CD4-positive, alpha-beta T cell treated with Interleukin-21 for 1 hour (primary cell): ENCODE measurements at regions not wholly inside any gene's neighbourhood (a gene's known extent, or its start where the extent isn't known, plus 50 kb on each side); places are given as distances from the start of the nearest gene placed in this dataset.

Experiments used
- DNase-seq: peaks from one replicate; pipeline ENCODE4 v3.0.0-alpha.2; 2020

DNA sequence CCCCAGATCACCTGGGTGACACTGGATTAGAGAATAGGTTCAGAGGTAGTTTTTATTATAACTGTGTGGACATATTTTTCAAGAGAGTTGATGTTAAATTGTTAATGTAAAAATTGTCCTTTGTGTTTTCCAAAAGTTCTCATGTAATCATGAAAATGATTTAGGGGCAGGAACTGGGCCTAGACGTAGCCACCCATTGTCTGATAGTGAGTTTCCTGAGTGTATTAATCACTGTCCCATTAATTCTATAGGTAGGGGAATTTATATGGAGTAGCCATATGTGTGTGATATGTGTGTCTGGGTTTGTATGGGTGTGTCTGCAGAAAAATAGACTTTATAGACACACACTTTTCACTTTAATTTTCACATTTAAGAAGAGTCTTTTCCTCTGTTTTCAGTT lies 144.6 kb upstream of the RAI14 start:
- no peak for DNase-seq

DNA sequence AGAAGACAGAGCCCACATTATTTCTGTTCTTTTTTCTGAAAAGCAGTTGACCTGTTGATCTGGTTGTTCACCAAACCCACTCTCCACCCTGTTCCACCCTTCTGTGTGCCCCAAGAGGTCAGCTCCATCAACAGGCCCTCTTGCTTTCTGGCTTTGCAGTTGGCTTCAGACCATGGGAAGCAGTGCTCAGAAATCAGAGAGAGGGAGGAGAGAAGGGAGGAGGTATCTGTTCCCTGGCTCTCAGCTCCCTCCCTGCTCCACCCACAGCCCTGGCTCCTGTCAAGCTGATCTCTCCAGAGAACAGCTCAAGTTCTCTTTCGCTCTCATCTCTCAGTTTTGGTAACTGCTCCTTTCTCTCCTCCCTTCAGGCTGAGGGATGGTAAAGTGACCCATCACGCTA lies 144.2 kb upstream of the RAI14 start:
- no peak for DNase-seq

DNA sequence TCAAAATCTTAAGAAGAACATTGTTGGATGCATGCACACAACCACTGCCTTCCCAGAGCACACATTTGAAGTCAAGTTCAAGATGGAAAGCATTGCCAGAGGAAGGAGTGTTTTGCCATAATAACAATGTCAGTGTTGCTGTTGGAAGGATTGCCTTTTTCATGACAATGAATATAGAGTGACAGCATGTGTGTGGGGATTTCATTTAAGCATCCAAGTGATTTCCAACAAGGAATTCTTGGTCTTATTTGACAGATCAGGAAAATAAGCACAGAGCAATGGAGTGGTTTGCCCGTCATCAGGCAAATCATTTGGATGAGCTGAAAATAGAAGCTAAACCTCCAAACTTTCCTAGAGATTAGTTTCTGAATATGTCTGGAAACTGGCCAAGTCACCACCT lies 140.0 kb upstream of the RAI14 start:
- DNase-seq: no peak

DNA sequence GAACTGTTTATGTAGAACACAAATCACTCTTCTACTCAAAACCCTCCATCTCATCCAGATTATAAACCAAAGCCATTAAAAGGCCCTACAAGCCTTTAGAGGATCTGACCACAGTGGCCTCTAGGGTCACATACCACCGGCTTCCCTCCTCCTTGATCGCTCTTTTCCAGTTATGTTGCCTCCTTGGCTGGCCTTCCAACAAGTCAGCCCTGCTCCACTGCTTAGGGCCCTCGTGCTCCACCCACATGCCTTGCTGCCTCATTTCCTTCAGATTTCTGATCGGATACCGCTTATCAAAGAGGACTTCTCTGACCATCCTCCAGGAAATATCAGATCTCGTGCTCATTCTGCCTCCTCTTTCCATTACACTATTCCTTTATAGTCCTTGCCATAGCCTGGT lies 139.4 kb upstream of the RAI14 start:
- DNase-seq: no peak

DNA sequence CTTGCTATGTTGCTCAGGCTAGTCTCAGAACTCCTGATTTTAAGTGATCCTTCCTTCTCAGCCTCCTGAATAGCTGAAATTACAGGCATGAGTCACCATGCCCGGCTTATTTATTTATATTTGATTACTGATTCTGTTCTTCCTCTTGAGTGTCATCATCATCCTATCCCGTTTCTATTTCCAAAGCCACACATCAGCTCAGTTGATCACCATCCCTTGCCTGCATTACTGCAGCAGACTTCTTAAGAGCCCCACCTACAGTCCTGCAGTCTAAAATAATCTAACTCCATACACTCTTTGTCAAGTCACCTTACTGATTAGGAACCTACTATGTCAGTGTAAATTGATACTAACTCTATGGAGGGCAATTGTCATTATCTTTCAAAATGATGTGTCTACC lies 138.9 kb upstream of the RAI14 start:
- no peak for DNase-seq

DNA sequence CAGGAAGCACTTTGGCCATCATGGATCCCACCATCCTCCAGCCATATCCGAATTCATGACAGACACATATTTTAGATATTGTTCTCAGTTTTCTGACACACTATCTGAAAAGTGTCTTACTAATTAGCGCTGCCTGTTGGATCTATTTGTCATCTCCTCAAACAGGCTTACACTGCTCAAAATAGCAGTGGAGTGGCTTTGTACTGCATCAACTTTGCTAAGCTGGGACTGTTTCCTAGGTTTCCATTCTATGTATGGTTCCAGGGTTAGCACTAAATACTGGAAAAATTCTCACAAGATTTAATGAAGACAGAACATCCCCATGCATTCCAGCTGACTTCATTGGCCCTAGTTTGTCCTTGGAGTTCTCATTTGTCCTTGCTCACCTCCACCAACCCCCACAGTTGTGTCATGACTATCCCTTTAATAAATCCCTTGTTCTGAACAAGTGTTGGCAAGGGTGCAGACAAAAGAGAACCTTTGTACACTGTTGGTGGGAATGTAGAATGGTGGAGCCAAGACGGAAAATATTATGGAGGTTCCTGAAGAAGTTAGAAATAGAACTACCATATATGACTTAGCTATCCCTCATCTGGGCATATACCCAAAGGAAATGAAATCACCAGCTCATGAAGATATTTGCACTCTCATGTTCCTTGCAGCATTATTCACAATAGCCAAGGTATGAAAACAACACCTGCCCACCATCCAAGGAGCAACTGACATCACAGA lies 136.5 kb upstream of the RAI14 start:
- no peak for DNase-seq

DNA sequence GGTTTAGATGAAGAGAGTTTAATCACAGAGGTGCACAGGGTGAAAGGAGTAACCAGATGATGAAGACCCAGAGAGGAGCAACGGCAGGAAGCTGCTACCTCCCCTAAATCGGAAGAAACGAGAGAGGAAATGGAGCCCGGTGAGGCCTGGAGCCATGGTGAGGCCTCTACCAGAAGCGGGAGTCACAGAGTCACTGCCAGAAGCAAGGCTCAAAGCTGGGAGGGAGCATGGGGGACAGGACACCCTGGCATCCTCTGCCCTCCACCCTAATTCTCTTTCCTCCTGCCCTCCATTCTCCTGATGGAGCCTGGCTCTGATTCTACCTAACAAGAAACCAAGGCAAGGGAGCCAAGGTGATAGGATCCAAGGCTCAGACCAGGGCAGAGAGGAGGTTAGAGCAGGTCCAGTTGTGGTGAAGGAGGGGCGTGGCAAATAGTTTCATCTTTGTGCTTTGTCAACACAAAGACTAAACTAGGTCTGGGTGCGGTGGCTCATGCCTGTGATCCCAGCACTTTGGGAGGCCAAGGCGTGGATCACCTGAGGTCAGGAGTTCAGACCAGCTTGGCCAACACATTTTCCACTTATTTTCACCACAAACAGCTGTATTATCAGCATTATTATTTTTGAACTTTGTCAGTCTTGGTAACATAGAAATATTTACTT lies 134.4 kb upstream of the RAI14 start:
- DNase-seq: no peak

DNA sequence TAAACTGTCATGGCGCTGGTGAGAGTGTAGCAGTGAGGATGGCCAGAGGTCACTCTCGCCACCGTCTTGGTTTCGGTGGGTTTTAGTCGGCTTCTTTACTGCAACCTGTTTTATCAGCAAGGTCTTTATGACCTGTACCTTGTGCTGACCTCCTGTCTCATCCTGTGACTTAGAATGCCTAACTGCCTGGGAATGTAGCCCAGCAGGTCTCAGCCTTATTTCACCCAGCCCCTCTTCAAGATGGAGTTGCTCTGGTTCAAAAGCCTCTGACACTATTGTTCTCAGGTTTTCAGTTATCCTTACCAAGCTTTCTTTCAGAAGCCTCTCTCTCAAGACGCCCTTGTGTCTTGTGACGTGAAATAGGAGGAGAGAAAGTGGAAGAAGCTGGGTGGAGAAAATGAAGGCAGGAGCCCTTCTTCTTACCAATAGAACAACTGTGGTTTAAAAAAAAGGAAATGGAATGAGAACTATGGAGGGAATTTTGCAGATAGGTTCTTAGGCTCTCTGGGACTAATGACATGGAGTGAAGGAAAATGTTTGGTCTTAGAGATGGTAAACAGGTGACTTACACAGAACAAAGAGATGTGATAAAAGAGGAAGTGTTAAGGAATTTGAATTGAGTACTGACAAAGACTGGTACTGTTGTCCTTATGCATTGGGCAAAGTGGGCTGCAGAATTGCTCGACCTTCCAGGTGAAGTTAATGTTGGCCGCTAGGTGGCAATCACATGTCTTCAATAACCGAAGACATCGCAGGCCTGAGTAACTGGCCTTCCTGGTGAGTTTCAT lies 133.3 kb upstream of the RAI14 start:
- DNase-seq: peak; percentile 56

DNA sequence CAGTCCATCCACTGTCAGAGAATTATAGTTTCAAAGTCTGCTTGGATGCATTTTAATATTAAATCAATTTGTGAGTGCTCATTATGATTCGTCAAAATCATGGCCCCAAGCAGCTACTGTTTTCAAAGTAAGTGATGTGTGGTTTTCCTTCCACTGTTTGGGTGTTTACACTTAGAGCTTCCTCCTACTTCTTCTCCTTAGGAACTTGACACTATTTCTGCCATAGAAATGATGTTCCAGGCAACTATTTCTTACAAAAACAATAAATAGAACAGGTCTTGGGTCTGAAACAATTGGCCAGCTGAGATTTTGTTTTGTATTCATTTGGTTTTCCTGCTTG lies 132.8 kb upstream of the RAI14 start:
- DNase-seq: no peak

DNA sequence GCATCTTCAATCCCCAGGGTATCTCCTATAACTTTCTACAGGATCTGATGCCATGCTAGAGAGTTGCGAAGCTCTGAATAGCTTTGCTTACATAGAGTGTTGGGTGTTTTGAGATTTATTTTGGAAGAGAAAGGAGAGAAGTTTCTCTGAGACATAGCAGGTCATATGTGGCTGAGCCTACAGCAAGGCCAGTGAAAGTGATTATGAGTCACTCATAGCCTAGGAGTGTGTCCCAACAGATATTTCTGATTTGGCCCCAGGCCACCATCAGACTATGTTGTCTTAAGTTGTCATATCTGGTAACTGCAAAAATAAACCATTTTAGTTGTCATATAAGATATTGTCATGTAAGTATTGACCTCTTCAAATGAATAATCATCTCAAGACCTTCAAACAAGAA lies 132.0 kb upstream of the RAI14 start:
- DNase-seq: no peak

DNA sequence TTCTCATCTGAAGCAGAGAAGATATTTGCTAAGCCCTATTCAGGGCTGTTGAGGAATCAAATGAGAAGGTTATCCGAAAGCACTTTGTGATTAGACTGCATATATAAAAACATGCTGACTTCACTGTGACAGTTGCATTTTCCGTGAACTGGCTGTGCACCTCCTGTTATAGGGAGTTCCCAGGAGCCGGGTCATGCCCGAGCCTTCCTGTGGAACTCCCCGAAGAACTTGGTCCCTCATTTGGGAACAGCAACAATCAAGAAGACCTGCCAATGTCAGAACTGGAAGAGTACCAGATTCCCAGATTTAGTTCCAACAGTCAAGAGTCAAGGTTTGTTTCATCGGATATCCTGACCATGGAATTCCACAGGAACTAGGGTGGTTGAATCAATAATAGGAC lies 130.4 kb upstream of the RAI14 start:
- DNase-seq: no peak

DNA sequence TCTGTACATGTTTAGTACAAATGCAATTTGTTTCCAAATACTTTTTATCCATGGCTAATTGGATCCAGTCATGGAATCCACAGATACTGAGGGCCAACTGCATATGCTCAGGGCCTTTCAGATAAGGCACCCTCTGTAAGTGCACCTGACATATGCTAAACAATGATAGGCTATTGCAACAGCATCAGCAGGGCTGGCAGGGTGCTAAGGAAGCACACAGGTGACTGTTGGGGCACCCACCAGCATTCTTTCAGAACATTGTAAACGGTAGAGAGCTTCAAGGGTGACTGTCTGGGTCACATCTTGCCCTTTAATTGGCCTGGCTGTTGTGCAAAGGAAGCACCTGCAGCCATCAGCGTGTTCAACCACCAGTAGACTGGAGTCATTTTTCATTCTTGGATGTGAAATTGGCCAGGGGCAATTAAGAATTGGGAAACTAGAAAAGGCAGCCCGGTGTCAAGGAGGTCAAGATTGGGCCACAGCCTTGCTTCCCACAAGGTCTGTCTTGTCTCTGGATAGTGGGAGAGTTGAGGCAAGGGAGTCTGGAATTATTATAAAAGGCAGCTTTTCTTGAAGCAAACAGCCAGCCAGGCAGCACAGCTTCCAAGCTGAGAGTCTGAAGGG lies 129.3 kb upstream of the RAI14 start:
- DNase-seq: no peak

DNA sequence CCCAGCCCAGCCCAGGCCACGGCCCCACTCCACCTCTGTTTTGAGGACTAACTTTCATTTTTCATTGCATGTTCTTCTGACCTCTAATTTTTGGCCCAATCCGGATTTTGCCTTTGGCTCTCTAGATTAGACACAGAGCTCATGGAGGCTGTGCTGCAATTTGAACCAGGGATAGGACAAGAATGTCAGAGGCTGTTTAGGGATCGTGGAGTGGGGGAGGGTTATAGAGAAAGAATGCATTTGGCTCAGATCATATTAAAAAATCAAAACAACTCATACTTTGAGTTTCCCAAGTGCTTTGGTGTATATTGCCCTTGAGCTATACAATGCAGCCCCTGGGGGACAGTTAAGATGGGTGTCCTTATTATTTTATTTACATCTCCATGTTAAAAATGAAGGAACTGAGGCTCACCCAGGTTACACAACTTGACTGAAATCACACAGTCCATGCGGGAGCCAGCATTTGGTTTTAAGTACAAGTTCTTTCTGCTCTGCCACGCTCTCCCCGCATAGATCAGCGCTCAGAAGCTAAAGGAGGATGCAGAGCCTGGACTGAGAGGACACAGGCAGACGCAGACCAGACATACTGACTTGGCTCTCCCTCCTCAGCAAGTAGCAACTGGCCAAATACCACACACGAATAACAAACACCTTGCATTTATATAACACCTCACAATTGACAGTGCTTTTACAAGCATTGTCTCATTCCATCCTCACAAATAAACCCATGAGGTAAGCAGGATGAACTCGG lies 126.4 kb upstream of the RAI14 start:
- no peak for DNase-seq

DNA sequence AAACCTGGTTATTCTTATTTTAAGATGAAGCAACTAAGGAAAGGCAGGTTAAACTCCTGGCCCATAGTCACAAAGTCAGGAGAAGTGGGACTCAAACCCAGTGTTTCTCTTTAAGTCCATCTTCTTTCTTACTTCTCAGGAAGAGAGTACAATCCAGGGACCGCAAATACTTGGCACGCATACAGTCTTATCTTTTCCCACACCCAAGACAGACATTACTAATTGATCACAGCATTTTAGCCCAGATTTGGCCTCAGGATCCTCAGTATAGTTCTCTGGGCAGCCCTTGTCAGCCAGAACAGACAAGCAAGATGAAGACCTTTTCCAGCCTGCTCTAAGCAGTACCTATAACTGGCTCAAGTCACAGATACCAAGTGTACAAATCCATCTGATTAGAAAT lies 125.5 kb upstream of the RAI14 start:
- DNase-seq: no peak

DNA sequence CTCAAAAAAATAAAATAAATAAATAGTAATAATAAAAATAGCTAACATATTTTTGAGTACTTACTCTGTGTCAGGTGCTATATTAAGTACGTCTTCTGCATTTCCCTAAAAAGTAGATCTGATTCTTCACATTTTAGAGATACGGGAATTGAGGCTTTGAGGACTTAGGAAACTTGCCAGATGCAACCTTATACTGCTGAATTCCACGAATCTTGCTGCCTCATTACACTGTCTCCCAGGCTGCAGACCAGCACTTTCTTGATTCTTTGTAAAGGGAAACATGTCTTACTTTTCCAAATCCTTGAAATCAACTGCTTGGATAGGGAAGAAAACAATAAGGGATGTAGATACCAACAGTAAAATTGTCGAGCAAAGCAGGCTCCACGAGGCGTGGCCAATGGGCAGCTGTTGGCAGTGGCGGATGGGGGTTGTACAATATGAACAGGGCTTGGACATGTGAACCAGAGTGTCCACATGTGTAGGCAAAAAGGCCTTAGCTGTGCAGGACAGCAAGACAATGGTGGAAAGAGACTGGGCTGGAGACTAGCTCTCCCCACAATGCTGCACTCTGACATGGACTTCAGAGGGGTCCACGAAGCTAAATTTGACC lies 124.3 kb upstream of the RAI14 start:
- no peak for DNase-seq

DNA sequence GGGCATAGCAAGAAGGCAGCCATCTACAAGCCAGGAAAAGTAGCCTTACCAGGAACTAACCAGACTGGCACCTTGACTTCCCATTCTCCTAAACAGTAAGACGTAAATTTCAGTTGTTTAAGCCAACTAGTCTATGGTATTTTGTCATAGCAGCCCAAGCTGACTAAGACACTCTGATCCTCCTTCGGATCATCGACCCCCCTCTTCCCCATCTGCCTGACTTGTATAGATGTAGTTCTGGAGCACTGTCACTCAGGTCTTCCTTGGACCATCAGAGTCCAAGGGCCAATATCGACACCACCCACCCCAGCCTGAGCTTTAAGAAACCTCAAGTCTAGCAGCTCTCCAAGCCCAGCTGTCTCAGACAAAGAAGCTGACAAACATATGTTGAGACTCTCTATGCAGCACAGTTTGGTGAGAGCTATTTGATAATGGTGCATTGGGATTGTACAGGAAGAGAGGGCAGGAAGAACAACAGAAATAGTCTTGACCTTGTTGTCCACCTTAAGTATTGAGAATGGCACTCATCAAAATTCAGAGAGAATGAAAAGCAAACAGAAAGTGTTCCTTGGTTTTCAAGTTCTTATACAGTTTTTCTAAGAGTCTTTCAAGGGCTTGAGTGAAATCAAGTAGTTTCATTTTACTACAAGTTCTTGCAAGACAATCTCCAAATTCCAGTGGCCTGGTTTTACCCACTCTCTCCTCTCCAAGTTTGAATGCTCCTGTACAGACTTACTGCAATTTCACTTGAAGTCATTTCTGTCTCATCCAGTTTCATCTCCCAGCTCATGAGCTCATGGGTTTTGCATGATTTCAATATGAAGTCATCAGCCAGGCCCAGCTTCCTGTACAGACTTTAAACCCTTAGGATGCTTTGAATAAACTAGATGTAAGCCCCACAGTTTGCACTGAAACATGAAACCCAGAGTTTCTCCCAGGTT lies 122.3 kb upstream of the RAI14 start:
- no peak for DNase-seq

DNA sequence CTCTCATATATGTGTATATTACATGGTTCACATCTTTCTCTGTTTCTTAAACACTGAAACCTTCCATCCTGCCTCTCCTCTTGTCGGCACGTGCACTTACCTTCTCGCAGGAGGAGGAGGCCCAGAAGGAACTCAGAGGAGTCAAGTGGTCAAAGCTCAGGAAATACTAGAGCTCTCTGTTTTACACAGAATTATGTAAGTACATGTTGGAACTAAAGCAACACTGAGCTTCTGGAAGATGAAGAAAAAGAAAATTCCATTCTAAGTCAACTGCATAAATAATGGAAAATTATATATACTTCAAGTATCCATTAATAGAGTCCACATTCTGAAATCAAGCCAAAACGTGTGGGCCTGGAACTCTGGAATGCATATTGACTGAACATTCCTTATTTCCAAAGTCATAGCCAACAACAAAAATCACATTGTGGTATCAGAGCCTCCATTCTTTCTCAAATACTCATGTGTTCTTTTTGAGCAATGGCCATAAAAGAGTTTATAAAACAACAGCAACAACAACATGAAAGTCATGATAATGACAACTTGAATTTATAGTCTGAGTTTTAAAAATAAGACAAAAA lies 121.5 kb upstream of the RAI14 start:
- DNase-seq: no peak

DNA sequence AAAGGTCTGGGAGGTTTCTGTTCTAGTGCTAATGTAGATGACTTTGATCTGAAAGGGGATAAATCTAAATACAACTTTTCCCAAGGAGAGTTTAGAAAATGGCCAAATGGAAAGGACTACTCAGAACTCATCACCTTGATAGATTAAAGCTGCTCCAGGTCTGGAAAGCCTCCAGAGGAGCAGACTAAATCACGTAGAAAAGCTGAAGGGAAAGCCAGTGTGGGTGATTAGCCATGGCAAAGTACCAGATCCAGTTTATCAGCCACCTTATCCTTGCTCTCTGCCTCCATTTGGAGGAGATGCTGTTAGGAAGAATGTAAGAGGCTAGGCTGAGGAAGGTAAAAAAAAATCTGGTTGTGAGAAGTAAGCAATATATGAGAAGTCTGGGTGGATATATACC lies 120.7 kb upstream of the RAI14 start:
- no peak for DNase-seq

DNA sequence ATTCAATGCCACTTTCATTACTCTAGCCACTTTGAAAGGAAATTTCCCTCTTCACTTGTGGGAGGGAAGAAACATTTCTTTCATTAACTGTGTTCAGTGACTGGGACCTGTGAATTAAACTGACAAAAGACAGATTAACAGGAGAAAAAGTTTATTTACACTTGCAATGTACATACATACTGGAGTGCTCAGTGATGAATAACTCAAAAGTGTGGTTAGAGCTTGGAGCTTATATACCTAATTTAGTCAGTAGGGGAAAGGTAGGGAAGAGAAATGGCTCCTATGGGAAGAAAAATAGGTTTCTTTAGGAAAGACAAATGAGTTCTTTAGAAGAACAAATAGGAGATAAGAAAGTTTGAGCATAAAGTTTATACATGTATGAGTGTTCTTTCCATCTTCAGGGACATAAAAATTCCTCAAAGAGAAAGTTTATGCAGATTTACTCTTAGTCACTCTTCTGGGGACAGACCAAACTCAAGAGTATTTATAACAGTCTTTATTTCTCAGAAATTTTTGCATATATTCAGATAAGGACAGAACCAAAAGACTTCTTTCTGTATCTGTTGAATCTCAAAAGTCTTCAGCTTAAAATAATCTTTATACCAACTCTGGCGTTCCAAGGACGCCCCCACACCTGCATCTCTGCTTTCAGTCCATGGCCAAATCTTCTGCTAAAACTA lies 120.0 kb upstream of the RAI14 start:
- DNase-seq: no peak

DNA sequence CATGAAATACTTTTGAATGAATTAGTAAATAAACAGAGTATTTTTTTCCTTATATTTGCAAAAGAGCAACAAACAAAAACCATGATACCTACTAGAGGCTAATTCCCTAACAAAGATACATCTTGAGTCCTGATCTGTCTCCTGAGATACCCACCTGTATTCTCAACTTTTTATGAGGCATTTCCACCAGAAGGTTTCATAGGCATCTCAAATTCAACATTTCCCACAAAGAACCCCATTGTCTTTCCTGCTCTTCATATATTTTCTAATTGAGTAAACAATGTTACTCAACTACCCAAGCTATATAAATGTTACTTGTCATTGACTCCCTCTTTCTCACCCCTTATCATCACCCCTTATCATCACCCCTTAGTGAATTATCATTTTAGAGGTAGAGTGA lies 119.4 kb upstream of the RAI14 start:
- no peak for DNase-seq
